CD1c-positive myeloid dendritic cell (primary cell): ENCODE measurements at regions not wholly inside any gene's neighbourhood (a gene's known extent, or its start where the extent isn't known, plus 50 kb on each side); places are given as distances from the start of the nearest gene placed in this dataset.
"Not testable (repeated sequence)": the region's sequence is repeated elsewhere in the genome, so short reads cannot be mapped to it uniquely, and the experiment has no call there.

Source experiments
- DNase-seq: peaks from one replicate; pipeline ENCODE4 v3.0.0-alpha.2; 2016; ENCODE audit errors: extremely low spot score

DNA sequence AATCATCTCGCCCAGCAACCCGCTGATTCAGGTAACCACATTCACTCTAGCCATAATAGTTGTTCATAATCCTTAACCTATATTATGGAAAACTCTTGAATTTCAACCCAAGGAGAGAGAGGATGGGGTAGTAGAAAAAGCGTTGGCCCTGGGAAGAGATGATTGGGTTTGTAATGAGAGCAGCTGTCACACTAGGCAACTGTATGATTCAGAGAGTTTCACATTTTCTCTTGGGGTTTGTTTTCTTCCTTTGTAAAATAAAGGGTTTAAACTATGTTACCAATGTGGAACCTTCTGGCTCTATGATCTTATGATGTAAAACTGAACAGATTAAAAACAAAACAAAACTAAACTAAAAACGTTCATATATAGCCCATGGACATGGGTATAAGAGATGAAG, 705.2 kb upstream of the IGFBP3 start:
- no peak for DNase-seq

DNA sequence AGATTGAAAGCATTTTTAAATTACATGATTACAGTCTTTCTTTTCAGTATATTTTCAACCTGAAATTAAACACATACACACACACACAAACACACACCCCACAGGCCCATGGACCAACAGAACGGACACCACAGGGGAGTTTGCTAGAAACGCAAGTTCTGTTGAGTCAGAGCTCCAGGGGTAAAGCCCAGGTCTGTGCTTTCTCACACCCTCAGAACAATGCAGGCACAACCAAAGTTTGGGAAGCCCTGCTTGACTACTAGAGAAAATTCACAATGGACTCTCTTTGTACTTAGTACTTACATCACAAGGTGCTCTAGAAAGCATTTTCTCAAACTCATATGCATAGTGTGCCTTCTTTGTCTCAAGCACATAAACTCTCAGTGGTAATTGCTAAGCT, 704.0 kb upstream of the IGFBP3 start:
- DNase-seq = no peak

DNA sequence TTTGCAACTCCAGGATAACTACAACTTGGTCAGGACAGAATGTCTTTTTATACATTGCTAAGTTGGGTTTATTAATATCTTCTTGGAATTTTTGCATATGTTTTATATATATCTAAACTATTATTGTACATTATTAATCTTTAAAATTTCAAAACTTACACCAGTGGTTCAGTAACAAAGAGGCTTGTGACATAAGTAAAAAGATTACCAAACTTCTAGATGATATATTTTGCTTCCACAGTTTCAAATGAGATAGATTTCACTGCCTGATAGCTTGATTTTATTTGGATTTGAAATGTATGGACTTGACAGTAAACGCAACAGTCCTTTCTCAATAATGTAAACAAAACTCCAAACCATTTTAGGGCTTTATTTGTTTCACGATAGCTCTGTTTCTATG, 701.2 kb upstream of the IGFBP3 start:
- no peak for DNase-seq

DNA sequence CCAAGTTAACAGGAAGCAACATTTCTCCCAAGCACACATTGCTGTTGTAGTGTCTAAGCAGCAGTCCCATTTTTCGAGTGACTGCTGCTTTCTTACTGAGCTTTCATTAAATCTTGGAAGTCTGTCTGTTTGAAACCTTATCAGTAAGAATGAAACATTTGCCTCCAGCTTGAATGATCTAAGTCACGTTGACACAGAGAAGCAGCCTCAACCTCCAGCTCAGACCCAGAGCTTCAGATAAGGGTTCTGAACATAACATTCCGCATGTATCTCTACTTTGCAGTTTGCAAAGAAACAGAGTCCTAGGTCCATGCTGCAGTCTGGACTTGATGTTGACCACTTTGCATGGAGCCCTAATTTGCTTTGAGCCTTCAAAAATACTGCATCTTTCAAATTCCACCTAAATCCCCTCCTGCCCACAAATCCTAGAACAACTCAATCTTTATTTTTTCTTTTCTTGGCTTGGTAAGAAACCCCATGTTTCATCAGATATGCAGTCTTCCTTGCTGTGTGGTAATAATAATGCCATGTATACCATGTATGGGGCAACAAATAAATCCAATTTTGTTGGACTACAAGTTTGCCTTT, 698.7 kb upstream of the IGFBP3 start:
- no peak for DNase-seq

DNA sequence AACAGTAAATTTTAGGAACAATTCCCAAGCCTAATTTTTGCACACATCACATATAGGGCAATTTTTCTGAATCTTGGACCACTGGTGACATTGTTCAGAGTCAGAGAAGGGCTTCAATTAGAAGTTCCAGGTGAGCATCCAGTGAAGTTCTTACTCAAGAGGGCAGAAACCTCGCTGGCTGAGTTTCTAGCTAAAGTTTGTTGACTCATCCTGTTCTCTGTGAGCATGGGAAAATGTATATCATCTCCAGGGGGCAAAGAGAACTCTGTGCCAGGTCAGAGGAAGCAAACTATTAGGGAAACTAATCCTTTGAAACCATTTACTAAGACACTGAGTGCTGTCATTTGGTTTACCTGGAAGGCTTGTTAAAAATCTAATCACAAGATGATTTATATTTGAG, 695.6 kb upstream of the IGFBP3 start:
- DNase-seq = no peak

DNA sequence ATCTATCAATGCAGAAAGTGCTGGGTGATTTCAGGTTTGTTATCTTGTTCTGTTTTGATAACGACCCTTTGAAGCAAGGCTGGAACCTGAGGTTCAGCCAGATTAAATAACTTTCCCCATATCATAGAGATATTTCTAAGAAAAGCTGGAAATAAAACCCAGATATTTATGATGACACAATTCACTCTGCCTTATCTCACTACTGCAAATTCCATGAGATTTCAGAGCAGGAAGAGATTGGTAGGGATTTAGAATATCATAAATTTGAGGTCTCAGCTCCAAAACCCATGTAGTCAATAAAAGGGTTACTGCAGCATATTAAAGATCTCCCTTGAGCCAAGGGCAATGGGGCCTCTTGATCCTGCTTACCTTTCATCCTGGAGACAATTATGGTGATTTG, 692.5 kb upstream of the IGFBP3 start:
- DNase-seq = no peak

DNA sequence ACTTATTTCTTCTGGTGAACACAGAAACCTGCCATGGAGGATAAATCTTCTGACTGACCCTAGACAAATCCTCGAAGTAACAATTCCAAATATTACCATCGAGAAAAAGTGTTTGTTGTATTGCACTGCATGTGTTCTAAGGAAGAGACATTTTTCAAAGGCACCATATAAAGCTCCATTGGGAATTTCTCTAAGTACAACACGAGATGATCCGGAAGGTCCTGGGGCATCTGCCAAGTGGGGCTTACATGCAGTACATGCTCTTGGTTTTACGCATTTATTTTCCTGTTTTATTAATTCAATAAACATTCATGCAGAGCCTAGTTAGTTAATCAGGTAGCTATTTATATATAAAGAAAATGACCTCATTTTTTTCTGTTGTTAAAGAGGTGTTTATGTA, 692.0 kb upstream of the IGFBP3 start:
- DNase-seq = no peak

DNA sequence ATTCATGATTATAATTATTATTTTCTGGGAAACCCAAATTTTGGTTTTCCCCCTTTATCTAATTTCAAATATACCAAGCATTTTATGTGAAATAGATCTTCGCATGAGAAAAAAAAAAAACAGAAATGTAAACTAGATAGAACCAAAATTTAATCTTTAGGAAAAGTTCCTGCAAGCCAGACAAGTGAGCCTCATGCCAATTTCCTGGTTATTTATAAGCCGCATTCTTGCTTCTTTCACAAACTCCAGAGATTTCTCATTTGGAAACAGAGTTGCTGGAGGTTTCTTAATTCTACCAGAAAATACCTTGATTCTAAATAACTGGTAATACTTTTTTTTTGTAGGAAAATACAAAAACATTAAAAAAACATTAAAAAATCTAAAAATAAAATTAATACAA, 690.4 kb upstream of the IGFBP3 start:
- DNase-seq = no peak

DNA sequence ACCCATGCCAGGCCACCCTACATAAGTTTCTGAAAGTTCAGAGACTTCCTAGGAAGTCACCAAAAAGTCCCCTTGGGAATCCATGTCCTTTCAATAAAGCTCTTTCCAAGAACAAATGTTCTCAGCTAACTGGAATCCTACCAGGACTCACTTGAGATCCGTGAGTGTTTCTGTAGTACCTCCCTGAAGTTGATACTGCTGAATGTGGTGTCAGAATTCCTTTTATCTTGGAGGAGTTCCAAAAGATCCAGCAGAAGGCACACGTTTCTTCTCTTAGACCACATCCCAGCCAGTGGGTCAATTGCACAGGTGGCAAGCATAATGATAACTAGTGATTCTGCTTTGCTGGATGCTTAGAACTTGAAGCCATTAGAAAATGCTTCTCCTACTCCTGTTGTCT, 689.7 kb upstream of the IGFBP3 start:
- no peak for DNase-seq

DNA sequence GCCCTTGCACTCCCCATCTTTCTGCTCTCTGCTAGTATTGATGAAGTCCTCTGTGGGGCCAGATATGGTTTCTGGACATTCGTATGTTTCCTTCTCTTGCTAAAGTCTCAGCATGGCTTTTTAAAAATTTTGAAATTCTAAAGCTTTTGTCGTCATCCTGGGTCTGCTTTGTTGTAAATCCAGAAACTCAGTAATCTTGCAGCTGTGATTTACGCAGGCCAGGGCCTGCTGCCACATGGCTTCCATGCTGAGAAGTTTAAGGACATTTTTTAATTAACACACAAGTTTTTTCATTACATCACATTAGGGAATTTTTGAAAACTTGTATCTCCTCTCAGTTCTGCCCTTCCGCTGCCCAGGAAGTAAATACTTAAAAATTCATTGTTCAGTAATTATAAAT, 686.1 kb upstream of the IGFBP3 start:
- no peak for DNase-seq

DNA sequence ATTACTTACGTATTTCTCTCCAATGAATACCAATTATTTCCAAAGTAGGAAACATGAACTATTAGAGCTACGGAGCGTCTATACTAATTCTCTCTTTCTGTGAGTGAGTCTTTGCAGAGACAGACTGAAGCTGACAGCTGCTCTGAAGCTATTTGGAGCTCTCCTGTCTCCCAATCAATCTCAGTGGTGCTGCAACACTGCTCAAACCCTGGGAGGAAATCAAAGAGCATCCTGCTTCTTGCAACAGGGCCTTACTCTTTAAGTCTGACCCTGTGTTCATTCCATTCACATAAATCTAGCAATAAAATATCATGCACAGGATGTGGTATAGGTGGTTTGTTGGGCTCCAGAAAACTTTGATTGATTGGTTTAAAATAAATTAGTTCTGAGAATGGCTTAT, 685.7 kb upstream of the IGFBP3 start:
- DNase-seq = no peak

DNA sequence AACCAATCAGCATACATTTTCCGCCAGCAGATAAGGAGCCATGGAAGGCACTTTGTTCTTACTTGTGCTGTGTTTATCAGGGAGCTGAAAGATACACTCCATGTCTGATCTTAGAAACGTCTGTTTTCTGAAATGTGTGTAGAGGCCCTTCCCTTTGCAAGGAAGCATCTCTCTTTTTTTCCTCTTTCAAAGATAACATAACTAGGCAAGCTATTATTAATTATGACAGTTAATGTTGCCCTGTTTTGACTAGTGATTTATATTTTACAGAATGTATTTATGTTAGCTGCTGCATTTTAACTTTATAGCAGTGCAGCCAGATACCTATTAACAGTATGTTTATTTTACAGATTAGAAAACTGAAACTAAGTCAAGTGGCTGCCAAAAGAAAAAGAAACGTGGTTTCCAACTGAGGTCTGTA, 683.2 kb upstream of the IGFBP3 start:
- no peak for DNase-seq

DNA sequence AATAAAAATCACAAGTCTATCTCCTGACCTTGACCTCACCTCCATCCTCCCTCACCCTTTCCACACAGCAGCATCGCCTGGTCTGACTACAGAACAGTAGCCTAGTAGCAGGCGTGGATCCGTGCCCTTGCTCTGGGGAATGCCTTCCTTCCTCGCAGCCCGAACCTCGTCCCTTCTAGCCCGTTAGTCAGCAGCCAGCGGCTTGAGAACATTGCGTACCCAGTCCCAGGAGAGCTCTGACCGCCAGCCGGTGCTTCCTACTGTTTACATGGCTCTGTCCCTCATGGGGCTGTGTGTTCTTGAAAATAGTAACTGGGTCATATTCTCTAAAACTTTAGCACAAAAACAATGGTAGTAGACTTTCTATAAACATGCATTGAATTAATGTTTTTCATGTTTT, 682.7 kb upstream of the IGFBP3 start:
- no peak for DNase-seq

DNA sequence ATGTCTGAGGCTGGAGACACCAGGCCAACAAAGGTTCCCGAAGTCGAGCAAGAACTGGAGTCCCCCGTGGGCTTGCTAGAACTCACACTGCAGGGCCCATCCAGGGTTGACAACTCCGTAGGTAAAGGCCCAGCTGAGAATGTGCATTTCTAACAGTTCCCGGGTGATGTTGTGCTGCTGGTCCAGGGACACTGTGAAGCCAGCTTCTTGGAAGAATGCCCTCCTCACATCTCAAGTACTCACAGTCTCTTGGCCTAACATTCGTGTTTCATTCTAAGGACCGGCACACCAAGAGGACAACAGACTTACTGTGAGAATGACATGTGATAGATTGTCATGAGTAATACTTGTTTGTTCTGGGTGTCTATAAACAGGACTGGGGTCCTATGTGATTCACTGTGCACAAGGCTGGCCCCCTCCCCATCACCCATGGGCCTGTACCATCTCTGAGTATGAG, 682.3 kb upstream of the IGFBP3 start:
- no peak for DNase-seq

DNA sequence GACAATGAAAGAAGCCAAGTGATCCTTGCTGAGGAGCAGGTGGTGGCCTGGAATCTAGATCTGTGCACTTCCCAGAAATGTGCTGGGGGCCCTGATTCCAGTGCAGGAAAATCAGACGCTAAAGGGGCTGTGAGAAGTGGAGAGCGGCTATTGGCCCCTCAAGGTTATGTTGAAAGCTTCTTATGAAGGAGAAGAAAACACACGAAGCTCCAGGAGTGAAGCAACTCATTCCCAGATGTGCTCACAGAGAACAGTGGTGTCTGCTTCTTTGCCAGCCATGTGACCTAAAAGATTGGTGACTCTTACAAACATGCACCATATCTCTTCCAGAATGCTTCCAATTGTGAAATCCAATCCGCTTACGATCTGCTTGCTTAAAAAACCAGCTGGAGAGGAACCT, 679.3 kb upstream of the IGFBP3 start:
- no peak for DNase-seq

DNA sequence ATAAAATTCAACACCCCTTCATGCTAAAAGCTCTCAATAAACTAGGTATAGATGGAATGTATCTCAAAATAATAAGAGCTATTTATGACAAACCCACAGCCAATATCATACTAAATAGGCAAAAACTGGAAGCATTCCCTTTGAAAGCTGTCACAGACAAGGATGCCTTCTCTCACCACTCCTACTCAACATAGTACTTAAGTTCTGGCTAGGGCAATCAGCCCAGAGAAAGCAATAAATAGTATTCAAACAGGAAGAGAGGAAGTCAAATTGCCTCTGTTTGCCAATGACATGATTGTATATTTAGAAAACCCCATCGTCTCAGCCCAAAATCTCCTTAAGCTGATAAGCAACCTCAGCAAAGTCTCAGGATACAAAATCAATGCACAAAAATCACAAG, 673.8 kb upstream of the IGFBP3 start:
- DNase-seq = not testable (repeated sequence)

DNA sequence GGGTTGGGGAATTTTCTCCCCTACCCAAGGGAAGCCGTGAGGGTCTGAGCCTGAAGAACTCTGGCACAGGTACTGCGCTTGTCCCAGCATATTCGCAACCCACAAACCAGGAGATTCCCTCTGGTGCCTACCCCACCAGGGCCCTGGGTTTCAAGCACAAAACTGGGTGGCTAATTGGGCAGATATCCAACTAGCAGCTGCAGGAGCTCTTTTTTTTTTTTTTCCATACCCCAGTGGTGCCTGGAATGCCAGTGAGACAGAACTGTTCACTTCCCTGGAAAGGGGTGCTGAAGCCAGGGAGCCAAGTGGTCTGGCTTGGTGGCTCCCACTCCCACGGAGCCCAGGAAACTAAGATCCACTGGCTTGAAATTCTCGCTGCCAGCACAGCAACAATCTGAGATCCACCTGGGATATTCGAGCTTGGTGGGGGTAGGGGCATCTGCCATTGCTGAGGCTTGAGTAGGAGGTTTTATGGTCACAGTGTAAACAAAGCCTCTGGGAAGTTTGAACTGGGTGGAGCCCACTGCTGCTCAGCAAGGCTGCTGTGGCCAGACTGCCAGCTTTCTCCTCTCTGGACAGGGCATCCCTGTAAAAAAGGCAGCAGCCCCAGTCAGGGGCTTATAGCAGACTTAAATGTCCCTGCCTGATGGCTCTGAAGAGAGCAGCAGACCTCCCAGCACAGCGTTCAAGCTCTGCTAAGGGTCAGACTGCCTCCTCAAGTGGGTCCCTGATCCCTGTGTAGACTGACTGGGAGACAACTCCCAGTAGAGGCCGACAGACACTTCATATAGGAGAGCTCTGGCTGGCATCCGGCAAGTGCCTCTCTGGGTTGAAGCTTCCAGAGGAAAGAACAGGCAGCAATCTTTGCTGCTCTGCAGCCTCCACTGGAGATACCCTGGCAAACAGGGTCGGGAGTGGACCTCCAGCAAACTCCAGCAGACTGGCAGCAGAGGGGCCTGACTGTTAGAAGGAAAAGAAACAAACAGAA, 670.1 kb upstream of the IGFBP3 start:
- not testable (repeated sequence) for DNase-seq

DNA sequence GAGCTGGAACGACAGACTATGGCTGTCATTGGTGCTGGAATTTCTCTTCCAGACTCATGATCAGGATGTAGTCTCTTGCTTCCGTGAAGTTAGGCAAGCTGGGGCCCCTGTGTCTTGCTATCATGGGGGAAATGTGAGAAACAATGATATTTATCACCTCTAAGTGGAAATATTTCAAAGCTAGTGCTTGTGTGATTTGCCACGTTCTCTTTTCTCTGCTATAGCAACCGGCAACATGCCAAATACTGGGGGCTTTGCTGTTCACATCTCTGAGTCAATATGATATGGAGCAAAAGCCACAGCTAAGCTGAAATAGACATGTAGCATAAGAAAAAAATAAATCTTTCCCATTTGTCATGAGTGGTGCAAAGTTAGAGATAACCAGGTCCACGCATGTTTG, 668.2 kb upstream of the IGFBP3 start:
- DNase-seq = no peak

DNA sequence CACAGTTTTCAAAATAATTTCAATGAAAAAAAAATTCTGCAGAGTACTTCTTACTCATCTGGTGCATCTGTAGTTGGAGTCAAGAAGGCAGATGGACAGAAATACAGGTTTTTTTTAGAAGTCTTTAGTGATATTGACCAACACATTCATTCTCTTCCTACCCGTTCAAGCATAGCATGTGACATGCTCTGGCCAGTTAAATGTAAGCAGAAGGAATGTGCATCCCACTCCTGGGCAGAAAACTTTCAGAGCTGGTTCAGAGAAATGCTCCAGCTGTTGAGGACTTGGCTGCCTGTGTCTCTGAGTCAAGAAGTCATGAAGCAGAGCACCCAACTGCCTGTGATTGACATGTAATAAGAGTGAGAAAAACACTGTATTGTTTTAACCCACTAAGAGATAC, 665.3 kb upstream of the IGFBP3 start:
- no peak for DNase-seq

DNA sequence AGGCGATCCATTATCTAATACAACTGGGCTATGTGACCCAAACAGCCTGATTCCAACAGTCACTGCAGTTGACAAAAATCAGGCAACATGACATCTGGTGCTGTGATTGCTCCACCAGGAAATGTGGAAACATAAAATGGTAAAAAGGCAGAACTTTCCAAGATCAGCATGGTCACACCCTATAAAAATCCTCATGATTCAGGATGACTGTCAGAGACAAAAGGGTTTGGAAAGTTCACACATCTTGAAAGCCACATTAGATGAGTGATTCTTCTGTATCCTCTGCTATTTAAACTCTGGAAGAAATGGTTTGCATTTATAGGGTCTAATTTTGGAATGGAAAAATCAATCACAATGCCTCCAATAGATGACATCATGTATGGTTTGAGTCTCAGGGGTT, 662.6 kb upstream of the IGFBP3 start:
- DNase-seq = no peak

DNA sequence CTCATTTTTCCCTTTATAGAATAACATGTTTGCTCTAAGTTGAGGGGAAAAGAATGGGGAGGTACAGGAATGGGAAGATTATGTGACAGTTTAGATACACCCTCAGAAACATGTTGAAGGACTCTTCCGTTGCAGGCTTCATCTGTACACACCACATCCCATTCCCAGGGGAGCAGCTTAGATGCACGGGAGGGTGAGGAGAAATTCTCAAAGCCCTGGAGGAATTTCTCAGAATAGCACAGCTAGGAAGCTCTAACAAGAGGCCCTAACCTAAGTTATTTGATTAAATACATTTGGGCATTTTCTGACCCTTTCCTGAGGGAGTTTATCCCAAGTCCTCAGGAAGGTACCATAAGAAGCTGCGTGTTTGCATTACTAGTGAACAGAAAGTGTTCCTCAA, 660.2 kb upstream of the IGFBP3 start:
- DNase-seq = no peak

DNA sequence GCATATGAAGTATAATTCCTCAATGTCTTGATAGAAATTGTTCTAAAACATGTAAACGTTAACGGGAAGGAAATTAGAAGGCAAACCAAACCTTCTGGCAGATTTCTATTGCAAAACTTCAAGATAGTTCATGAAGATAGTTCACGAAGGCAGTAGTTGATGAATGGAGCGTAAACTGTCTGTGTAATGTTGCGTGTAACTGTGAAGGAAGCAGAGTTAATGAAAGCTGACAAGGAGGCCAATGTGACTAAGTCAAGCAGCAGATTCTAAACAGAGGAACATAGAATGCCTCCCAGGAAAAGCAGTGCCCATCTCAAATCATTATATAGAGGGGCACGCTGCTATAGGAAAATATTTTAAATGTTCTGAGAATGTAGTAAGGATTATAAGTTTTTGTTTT, 659.7 kb upstream of the IGFBP3 start:
- no peak for DNase-seq

DNA sequence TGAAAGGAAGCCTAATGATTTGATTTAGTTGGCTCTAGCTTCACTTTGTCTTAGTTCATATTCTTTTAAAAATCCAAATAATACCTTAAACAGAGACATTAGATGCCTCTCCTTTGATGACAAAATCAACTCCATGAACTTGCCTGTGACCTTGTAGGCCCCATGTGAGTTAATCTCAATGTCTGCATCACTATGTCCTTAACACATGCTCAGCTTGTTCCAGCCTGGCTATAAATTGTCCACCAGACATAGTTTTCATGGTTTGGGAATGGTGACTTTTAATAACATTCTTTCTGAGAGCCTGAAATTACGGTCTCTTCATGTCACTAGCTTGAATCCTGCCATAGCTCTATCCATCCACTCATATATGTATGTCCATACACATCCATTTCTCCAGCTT, 656.3 kb upstream of the IGFBP3 start:
- DNase-seq = no peak
